Neural cell (in vitro differentiated cells): ENCODE measurements at regions not wholly inside any gene's neighbourhood (a gene's known extent, or its start where the extent isn't known, plus 50 kb on each side); places are given as distances from the start of the nearest gene placed in this dataset.

Experiments
- CTCF ChIP-seq: fragments of 450-650 bp; IDR thresholded peaks from 2 replicates; pipeline ENCODE4 v1.5.1; 2014; ENCODE audit warnings: antibody characterized with exemption, mild to moderate bottlenecking, moderate library complexity; ENCODE audit not compliant: poor library complexity, severe bottlenecking
- EP300 ChIP-seq: fragments of 450-650 bp; conservative IDR thresholded peaks from 2 replicates; pipeline ENCODE4 v1.6.1; 2014; ENCODE audit warnings: antibody characterized with exemption, mild to moderate bottlenecking, moderate library complexity; ENCODE audit not compliant: poor library complexity, severe bottlenecking
- EZH2 ChIP-seq: fragments of 200-600, 300-800 bp; shearing (Covaris generic), sonication (generic); IDR thresholded peaks from 2 replicates; pipeline ENCODE4 v1.6.1; 2014; ENCODE audit warnings: antibody characterized with exemption, low read length, borderline replicate concordance, mild to moderate bottlenecking; ENCODE audit not compliant: insufficient read depth, poor library complexity, severe bottlenecking
- MXI1 ChIP-seq: fragments of 450-650 bp; conservative IDR thresholded peaks from 2 replicates; pipeline ENCODE4 v1.6.1; 2014; ENCODE audit warnings: antibody characterized with exemption, mild to moderate bottlenecking; ENCODE audit not compliant: poor library complexity, severe bottlenecking
- POLR2AphosphoS5 ChIP-seq: IDR thresholded peaks from 2 replicates; pipeline ENCODE4 v1.6.1; 2012
- RAD21 ChIP-seq: fragments of 450-650 bp; conservative IDR thresholded peaks from 2 replicates; pipeline ENCODE4 v1.6.1; 2014; ENCODE audit warnings: antibody characterized with exemption, mild to moderate bottlenecking, moderate library complexity
- REST ChIP-seq: IDR thresholded peaks from 2 replicates; pipeline ENCODE4 v1.6.1; 2012; ENCODE audit warnings: borderline replicate concordance
- SMC3 ChIP-seq: fragments of 450-650 bp; conservative IDR thresholded peaks from 2 replicates; pipeline ENCODE4 v1.6.1; 2014; ENCODE audit warnings: antibody characterized with exemption, mild to moderate bottlenecking, moderate library complexity; ENCODE audit not compliant: poor library complexity

GRCh38 chr6:54722328-54722727 lies 124.2 kb upstream of the FAM83B start:
- no peak for TF ChIP-seq REST
- TF ChIP-seq RAD21 = no peak
- no peak for TF ChIP-seq EP300
- no peak for TF ChIP-seq CTCF
- no peak for TF ChIP-seq POLR2AphosphoS5
- TF ChIP-seq EZH2 = no peak
- no peak for TF ChIP-seq SMC3
- TF ChIP-seq MXI1 = no peak
